HepG2 (cell line): ENCODE measurements at regions not wholly inside any gene's neighbourhood (a gene's known extent, or its start where the extent isn't known, plus 50 kb on each side); places are given as distances from the start of the nearest gene placed in this dataset.

Source experiments
- ATAC-seq: fragments of 200-7000 bp; cut with Tn5 transposase; 3 replicates; pipeline ENCODE4 v1.9.1; 2020; ENCODE audit warnings: mild to moderate bottlenecking, moderate library complexity
- BruUV-seq: library from RNA; stranded (reverse); fragments of 400-500 nt; replicated peaks from 2 replicates; lab custom pipeline; 2021; lab: Mats Ljungman, UMichigan
- CTCF ChIA-PET: fragments of 300-600 bp; formaldehyde crosslinking; extraction: SDS; loops from one replicate; lab custom pipeline; 2021; ENCODE audit warnings: low total read pairs, inconsistent platforms, low intra/inter-chr PET ratio; lab: Yijun Ruan, JAX
- POLR2A ChIA-PET: fragments of 350-600 bp; sonication (Branson Sonifier 250); formaldehyde crosslinking; loops from one replicate; lab custom pipeline; 2020; ENCODE audit warnings: antibody characterized with exemption, inconsistent platforms; lab: Yijun Ruan, JAX
- DNase-seq: peaks from one replicate; pipeline ENCODE4 v3.0.0-alpha.2; 2015; ENCODE audit warnings: low spot score
- FAIRE-seq: peaks from 3 replicates; lab custom pipeline; 2011; peaks lifted over from hg19 to GRCh38; lab: Jason Lieb, UNC
- H2AFZ ChIP-seq: one replicate; pipeline ENCODE4 v1.6.1; 2011; ENCODE audit warnings: low read length, inconsistent platforms
- H3K27ac ChIP-seq: fragments of 300-600 bp; 3 replicates; pipeline ENCODE4 v1.8.0; 2011; ENCODE audit warnings: mixed run types, mild to moderate bottlenecking, mixed read lengths, low read length, inconsistent platforms; ENCODE audit not compliant: insufficient read depth; ENCODE audit errors: extremely low read length
- H3K27me3 ChIP-seq, 2 experiments: fragments of 200-600 bp in 1 of 2; 2 replicates in 1 of 2; 3 replicates in 1 of 2; pipeline versions ENCODE4 v1.6.0 to v1.8.0; 2011; ENCODE audit warnings: low read length in 2 of 2, mild to moderate bottlenecking in 2 of 2, moderate library complexity in 2 of 2, inconsistent platforms in 1 of 2; ENCODE audit not compliant: insufficient read depth in 2 of 2, control insufficient read depth in 1 of 2
- H3K36me3 ChIP-seq, 2 experiments: fragments of 200-600 bp in 1 of 2; replicated peaks in 1 of 2; 2 replicates in 1 of 2; 3 replicates in 1 of 2; pipeline versions ENCODE4 v1.5.1 to v1.8.0; 2011; ENCODE audit warnings: low read length in 2 of 2, inconsistent platforms in 1 of 2; ENCODE audit not compliant: insufficient read depth in 2 of 2, control insufficient read depth in 1 of 2
- H3K4me1 ChIP-seq: 2 replicates; pipeline ENCODE4 v1.5.1; 2012; ENCODE audit warnings: low read length, inconsistent platforms; ENCODE audit not compliant: insufficient read depth
- H3K4me2 ChIP-seq: 2 replicates; pipeline ENCODE4 v1.6.0; 2011; ENCODE audit warnings: low read depth, low read length, inconsistent platforms
- H3K4me3 ChIP-seq, 3 experiments: fragments of 200-600 bp in 1 of 3; sonication (generic), shearing (Covaris generic) in 1 of 3; replicated peaks in 1 of 3; 2 replicates each; pipeline ENCODE4 v1.5.1; 2011 to 2016; ENCODE audit warnings: low read length in 3 of 3, inconsistent platforms in 2 of 3, low read depth in 2 of 3, mild to moderate bottlenecking in 2 of 3, control low read depth in 1 of 3, mixed read lengths in 1 of 3; ENCODE audit not compliant: insufficient read depth in 1 of 3
- H3K79me2 ChIP-seq: one replicate; pipeline ENCODE4 v1.6.1; 2011; ENCODE audit warnings: low read length, inconsistent platforms; ENCODE audit not compliant: insufficient read depth
- H3K9ac ChIP-seq: 2 replicates; pipeline ENCODE4 v1.6.0; 2011; ENCODE audit warnings: mild to moderate bottlenecking, low read depth, low read length, inconsistent platforms; ENCODE audit not compliant: insufficient read depth
- H3K9me3 ChIP-seq: 2 replicates; pipeline ENCODE4 v1.5.1; 2012; ENCODE audit warnings: mild to moderate bottlenecking, low read length
- H4K20me1 ChIP-seq: 2 replicates; pipeline ENCODE4 v1.6.0; 2011; ENCODE audit warnings: inconsistent platforms, mild to moderate bottlenecking, low read length, moderate library complexity; ENCODE audit not compliant: insufficient read depth
- CENPX ChIP-seq: sonication (generic); formaldehyde crosslinking; IDR thresholded peaks from 2 replicates; pipeline ENCODE4 v1.9.0; 2021; ENCODE audit warnings: mild to moderate bottlenecking, missing genetic modification reagents, moderate library complexity
- GZF1 ChIP-seq: sonication (generic); formaldehyde crosslinking; IDR thresholded peaks from 2 replicates; pipeline ENCODE4 v1.5.1; 2020; ENCODE audit warnings: mild to moderate bottlenecking, missing genetic modification reagents
- KLF15 ChIP-seq: sonication (generic); formaldehyde crosslinking; IDR thresholded peaks from 2 replicates; pipeline ENCODE4 v1.8.1; 2023; ENCODE audit warnings: borderline replicate concordance, mild to moderate bottlenecking, inconsistent platforms, missing genetic modification reagents, mixed read lengths
- MIXL1 ChIP-seq: IDR thresholded peaks from 2 replicates; pipeline ENCODE4 v1.6.1; 2016
- NCOA1 ChIP-seq: sonication (generic); formaldehyde crosslinking; IDR thresholded peaks from 2 replicates; pipeline ENCODE4 v1.9.0; 2021; ENCODE audit warnings: missing genetic modification reagents
- PCBP1 ChIP-seq: fragments of 200-400 bp; formaldehyde crosslinking; IDR thresholded peaks from 2 replicates; pipeline ENCODE4 v1.6.1; 2017; ENCODE audit warnings: mild to moderate bottlenecking, low read depth, low read length, borderline replicate concordance
- PHF5A ChIP-seq: IDR thresholded peaks from one replicate; pipeline ENCODE4 v1.6.1; 2018; ENCODE audit warnings: low read depth, missing genetic modification reagents; ENCODE audit not compliant: unreplicated experiment
- RFXANK ChIP-seq: IDR thresholded peaks from 2 replicates; pipeline ENCODE4 v1.6.1; 2016
- SMAD9 ChIP-seq: sonication (generic); formaldehyde crosslinking; IDR thresholded peaks from 2 replicates; pipeline ENCODE4 v1.5.1; 2020; ENCODE audit warnings: mild to moderate bottlenecking, missing genetic modification reagents
- STAT5B ChIP-seq: sonication (generic); formaldehyde crosslinking; IDR thresholded peaks from 2 replicates; pipeline ENCODE4 v1.4.0; 2020; ENCODE audit warnings: missing genetic modification reagents
- ZC3H4 ChIP-seq: sonication (generic); formaldehyde crosslinking; IDR thresholded peaks from 2 replicates; pipeline ENCODE4 v1.4.0; 2020; ENCODE audit warnings: missing genetic modification reagents, borderline replicate concordance
- ZEB1 ChIP-seq: IDR thresholded peaks from 2 replicates; pipeline ENCODE4 v1.6.1; 2012; ENCODE audit warnings: mild to moderate bottlenecking, low read depth, inconsistent platforms; ENCODE audit not compliant: insufficient replicate concordance
- ZNF30 ChIP-seq: sonication (generic); formaldehyde crosslinking; IDR thresholded peaks from 2 replicates; pipeline ENCODE4 v1.5.0; 2020; ENCODE audit warnings: mild to moderate bottlenecking, missing genetic modification reagents
- ZNF329 ChIP-seq: sonication (generic); formaldehyde crosslinking; IDR thresholded peaks from 2 replicates; pipeline ENCODE4 v1.9.0; 2021; ENCODE audit warnings: low read depth, mild to moderate bottlenecking, missing genetic modification reagents
- WGBS: methylation state at CpG from one replicate; pipeline ENCODE4 v1.1.6; 2017; ENCODE audit warnings: low lambda C conversion rate; 5-methylcytosine and 5-hydroxymethylcytosine counted together
- in situ Hi-C: cut with HindIII; loops from 2 replicates; pipeline ENCODE4 v1.10.0; 2017; ENCODE audit warnings: low pct_unique_long_range_greater_than_20kb; ENCODE audit not compliant: extremely low pct_ligation_motif_present
- intact Hi-C: fragments of 100-400 bp; cut with micrococcal nuclease; formaldehyde crosslinking; loops from one replicate; pipeline ENCODE4 v1.10.0; 2022; ENCODE audit not compliant: unreplicated experiment
- TF ChIP-seq, protein P1 (sequence below): sonication (generic); formaldehyde crosslinking; IDR thresholded peaks from 2 replicates; pipeline ENCODE4 v1.5.0; 2020; ENCODE audit warnings: missing genetic modification reagents, mild to moderate bottlenecking, borderline replicate concordance
- TF ChIP-seq, protein P2 (sequence below): sonication (generic); formaldehyde crosslinking; IDR thresholded peaks from 2 replicates; pipeline ENCODE4 v1.8.1; 2023; ENCODE audit warnings: missing genetic modification reagents, mild to moderate bottlenecking, borderline replicate concordance

DNA sequence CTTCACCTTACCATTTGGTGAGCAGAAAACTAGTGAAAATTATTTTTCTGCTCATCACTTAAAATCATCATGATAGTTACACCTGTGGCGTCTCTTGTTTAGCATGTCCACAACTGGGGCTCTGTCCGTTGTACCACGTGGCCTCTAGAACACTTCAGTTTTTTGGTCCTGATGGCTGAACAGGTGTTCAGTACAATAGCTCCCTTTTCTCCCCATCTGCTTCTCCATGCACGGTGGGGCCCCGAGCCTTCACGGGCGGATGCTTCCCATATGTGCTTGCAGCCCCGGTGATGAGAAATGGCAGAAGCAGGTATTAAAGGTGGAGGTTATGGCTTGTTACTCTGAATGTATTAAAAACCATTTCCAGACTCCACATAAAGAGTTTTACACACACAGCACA, 304.1 kb downstream of the CWC27 start:
- WGBS = 6% methylated on average over 8 of the region's 8 CpGs
- H3K9ac ChIP-seq = no peak overlapping the region
- ChIA-PET CTCF (no interaction called here), POLR2A (no interaction called here)
- H3K4me3 ChIP-seq = no peak overlapping the region
- H3K4me2 ChIP-seq = no peak overlapping the region
- no peak for ATAC-seq
- TF ChIP-seq ZEB1 = no peak
- TF ChIP-seq, protein P1, sequence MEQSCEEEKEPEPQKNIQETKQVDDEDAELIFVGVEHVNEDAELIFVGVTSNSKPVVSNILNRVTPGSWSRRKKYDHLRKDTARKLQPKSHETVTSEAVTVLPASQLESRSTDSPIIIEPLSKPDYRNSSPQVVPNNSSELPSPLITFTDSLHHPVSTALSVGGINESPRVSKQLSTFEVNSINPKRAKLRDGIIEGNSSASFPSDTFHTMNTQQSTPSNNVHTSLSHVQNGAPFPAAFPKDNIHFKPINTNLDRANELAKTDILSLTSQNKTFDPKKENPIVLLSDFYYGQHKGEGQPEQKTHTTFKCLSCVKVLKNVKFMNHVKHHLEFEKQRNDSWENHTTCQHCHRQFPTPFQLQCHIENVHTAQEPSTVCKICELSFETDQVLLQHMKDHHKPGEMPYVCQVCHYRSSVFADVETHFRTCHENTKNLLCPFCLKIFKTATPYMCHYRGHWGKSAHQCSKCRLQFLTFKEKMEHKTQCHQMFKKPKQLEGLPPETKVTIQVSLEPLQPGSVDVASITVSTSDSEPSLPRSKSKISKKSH (CRISPR knock-in tag) = no peak
- TF ChIP-seq STAT5B (CRISPR knock-in tag) = no peak
- no peak for TF ChIP-seq ZNF30 (CRISPR knock-in tag)
- no peak for TF ChIP-seq KLF15
- no peak for TF ChIP-seq NCOA1 (CRISPR knock-in tag)
- TF ChIP-seq, protein P2, sequence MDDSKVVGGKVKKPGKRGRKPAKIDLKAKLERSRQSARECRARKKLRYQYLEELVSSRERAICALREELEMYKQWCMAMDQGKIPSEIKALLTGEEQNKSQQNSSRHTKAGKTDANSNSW (CRISPR knock-in tag) = no peak
- TF ChIP-seq MIXL1 (CRISPR knock-in tag) = no peak
- TF ChIP-seq ZNF329 (CRISPR knock-in tag) = no peak
- TF ChIP-seq GZF1 = no peak
- TF ChIP-seq PHF5A = no peak
- no peak for TF ChIP-seq CENPX (CRISPR knock-in tag)
- TF ChIP-seq SMAD9 = no peak
- no peak for TF ChIP-seq PCBP1
- TF ChIP-seq RFXANK (CRISPR knock-in tag) = no peak
- no peak for TF ChIP-seq ZC3H4
- H3K27me3 ChIP-seq = peaks cover 0 to 18% of the 10 kb centered on the region in 2 experiments; a peak in 2 of 5 replicates
- FAIRE-seq = no peak
- intact Hi-C loops = no loop called here
- H3K4me1 ChIP-seq = no peaks in the 10 kb centered on the region
- no peaks in the 10 kb centered on the region for H3K79me2 ChIP-seq
- H4K20me1 ChIP-seq = no peaks in the 10 kb centered on the region
- no TSS peak for BruUV-seq
- no peaks in the 10 kb centered on the region for H3K36me3 ChIP-seq
- no peak for DNase-seq
- H3K27ac ChIP-seq = no peak overlapping the region
- in situ Hi-C loops = no loop called here
- no peak overlapping the region for H2AFZ ChIP-seq
- no peaks in the 10 kb centered on the region for H3K9me3 ChIP-seq
